ENCODE measurements at regions not wholly inside any gene's neighbourhood (a gene's known extent, or its start where the extent isn't known, plus 50 kb on each side); places are given as distances from the start of the nearest gene placed in this dataset.
"Not testable (repeated sequence)": the region's sequence is repeated elsewhere in the genome, so short reads cannot be mapped to it uniquely, and the experiment has no call there.

- DNase-seq: not testable (repeated sequence)
Observed at GRCh38 chr2:194021130-194021529, 1635.9 kb upstream of the SLC39A10 start.

- no peak for DNase-seq
Observed at GRCh38 chr2:194020155-194020554, 1636.9 kb upstream of the SLC39A10 start.

DNA sequence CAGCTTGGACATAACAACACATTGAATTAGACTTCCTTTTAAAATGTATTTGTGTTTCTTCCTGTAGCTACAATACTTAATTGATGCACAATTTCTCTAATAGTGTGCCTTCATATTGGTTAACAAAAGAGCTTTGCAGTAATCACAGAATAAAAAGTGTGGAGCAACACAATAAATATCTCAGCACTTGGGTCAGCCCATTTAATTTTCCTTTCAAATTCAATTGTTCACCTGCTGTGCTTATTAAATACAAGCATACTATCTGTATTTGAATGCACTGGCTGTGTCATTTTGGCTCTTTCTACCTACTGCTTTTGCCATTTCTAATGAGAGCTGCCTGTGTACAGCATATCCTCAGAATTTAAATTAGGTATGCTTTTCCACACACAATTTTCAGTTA is 1641.3 kb upstream of the SLC39A10 start:
- DNase-seq: no peak

GRCh38 chr2:194014639-194015038 is 1642.4 kb upstream of the SLC39A10 start:
- DNase-seq: no peak

DNA sequence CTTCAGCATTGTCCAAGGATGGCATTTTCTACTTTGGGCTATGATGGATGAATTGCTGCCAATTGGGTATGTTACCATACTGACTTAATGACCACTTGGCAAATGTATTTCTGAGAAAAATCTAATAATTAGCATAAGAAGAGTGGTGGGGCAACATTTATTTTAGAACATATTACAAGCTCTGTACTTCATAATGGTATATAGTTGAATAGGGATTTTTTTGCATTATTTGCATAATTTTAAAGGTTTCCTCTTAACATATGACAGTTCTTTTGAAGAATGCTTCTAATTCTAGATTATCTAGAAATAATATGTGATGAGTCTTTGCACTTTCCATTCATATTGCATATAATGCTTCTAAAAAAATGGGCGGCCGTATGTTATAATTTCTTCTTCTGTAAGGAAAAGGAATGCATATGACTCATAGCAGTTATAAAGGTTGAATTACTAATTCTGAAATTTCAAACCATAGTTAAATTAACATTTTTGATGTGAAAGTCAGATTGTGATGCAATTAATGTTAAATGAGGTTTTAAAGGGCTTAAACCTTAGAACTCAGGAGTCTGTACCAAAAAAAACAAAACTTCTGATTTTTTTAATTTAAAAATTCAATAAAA is 1652.3 kb upstream of the SLC39A10 start:
- DNase-seq: peak; percentile 64

DNA sequence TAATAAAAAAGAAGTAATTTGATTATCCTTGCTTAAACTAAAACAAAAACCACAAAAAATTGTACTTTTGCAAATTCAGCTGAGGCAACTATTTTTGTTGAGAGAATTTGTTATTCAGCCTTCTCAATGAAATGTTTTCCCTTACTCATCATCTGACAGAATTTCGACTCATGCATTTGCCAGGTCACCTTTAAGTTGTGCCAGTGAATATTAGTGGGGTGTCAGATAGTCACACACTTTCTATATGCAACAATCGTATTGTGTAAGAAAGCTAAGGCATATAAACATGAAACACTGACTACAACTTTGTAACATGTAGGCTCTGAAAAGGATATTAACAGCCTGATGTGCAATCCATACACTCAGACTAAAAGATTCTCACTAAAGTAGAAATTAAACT is 1653.1 kb upstream of the SLC39A10 start:
- DNase-seq: peak; percentile 41

- DNase-seq: no peak
Observed at GRCh38 chr2:194002699-194003368, 1654.2 kb upstream of the SLC39A10 start.

DNA sequence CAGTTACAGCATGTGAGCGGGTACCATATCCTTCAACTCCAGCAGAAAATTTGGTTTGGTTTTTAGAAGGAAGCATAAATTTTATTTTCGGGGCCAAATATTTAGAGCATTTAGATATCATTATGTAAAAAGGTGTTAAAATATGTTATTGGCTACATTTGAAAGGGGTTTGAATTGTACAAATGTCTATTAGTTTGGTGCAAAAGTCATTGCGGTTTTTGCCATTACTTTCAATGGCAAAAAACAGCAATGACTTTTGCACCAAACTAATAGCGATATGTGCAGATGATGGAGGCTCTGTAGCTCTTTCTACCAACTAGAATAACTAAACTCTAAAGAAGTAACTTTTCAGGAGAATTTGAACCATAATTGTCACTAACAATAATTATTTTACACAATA is 1666.2 kb upstream of the SLC39A10 start:
- DNase-seq: no peak

- no peak for DNase-seq
Observed at GRCh38 chr2:193989645-193990044, 1667.4 kb upstream of the SLC39A10 start.

GRCh38 chr2:193988784-193989183 is 1668.2 kb upstream of the SLC39A10 start:
- DNase-seq: no peak

DNA sequence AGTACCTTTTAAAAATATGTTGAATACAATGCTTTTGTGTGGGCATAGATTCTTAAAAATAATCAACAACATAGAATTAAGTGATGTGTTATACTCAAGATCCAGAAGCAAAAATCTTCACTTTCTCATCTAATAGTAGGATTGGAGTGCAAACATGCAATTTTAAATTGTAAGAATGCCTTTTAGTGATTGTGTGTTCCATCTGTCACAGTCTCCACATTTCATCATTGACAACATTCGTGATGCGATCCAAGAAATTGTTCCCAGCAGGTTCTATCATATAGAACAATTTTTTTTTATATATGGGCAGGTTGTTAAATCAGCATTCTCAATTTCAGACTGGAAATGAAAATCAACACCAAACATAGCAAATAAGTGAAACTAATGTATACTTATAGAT is 1671.8 kb upstream of the SLC39A10 start:
- no peak for DNase-seq

DNA sequence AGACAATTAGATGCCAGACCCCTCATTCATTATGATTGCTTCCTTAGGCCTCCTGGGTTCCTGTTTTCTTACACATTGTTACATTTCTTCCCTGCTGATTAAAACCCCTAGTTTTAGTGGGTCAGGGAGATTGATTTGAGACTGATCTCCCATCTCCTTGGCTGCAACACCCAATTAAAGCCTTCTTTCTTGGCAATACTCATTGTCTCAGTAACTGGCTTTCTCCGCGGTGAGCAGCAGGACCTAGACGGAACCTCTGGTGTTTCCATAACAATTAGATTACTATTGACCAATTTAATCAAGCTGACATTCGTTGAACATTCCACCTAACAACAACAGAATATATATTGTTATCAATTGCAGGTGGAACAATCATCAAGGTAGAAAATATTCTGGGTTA is 1676.4 kb upstream of the SLC39A10 start:
- DNase-seq: no peak

- no peak for DNase-seq
Observed at GRCh38 chr2:193973781-193974180, 1683.2 kb upstream of the SLC39A10 start.

DNA sequence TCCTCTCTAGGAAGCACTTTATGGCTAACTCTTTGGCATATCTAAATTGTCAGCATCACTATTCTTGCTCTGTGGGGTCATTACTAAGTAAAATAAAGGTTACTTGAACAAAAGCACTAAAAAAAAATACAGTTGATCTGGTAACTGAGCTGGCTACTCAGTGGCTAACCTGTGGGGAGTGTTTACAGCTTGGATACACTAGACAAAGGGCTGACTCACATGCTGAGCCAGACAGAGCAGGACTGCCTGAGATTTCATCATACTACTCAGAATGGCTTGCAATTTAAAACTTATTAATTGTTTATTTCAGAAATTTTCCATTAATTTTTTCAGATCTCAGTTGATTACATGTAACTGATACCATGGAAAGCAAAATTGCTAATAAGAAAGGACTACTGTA is 1690.4 kb upstream of the SLC39A10 start:
- DNase-seq: peak; percentile 85

GRCh38 chr2:193965263-193965662 is 1691.8 kb upstream of the SLC39A10 start:
- DNase-seq: no peak

DNA sequence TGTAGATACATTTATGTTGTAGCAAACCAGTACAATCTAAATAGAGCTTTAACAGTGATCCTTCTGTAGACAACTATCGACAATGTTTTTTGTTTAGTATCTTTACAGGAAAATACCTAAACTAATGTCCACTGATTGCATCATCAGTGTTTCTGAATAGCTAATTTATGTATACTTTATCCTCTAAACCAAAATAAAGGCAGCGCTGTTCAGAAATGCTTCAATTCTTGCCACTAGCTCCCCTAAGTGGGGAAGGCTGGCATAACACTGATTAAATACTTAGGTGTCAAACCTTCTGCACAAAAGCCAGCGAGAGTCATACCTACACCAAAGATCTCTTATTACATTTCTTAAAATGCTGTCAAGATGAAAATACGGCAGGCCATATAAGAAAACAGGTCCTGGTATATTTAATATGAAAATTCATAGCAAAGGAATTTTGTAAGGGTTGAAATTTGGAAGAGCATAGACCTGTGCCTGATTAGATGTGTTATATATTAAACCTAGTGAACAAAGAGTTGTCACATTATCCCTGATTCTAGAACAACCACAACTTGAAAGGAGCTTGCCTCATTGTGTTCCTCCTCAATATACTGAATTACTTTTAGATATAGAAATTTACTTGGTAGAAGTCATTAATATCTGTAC is 1693.4 kb upstream of the SLC39A10 start:
- peak; percentile 46 for DNase-seq

DNA sequence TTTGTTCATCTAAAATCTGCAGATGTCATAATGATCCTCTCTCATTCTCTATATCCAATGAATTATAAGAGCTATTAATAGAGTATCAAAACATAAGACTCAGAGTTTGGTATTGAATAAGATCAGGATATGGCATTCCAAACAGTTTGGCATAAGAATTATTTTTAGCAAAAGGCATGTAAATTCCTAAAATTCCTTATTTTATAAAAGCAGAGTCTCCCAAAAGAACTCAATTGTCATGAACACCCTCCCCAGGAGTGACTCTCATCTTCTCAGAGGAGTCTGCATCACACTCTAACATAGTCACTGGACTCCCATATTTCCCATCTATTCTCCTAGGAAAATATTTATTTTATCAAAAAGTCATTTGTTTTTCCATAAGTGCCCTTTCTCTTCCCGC is 1710.2 kb upstream of the SLC39A10 start:
- DNase-seq: peak; percentile 24

DNA sequence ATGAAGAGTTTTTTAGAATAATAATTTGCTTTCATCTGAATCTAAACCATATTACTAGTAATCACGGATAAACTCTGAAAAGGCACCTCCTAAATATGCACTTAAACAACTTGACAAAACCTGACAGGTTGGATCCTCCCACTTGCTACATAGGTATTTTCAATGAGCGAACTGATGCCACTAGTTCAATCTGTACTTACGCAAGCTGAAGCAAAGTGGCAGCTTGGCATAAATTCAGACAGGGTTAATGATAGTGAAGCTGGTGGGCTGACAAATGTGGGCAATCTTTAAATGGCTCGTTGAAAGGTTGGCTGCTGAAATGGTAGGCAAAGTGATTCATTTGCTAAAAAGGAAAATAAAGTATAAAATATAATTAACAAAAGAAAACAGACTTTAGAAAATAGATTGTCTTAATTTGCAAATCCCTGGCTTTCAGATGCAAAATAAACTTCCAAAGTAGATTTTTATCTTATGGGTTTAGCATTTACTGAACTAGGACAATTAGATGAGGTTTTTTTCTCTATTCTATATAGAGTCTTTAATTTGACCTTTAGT is 1713.5 kb upstream of the SLC39A10 start:
- no peak for DNase-seq

DNA sequence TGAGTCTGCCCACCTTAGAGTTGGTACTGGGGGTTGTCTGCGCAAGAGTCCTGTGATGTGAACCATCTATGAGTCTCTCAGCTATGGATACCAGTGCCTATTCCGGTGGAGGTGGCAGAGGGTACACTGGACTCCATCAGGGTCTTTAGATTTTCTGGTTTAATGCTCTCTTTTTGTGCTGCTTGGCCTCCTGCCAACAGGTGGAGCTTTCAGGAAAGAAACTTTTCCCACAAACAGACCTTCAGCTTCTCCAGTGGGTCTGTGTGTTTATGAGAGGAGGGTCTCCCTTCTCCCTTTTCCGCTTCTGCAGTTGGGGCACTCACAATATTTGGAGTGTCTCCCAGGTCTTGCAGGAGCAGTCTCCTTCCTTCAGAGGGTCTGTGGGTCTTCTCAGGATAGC is 1721.9 kb upstream of the SLC39A10 start:
- DNase-seq: no peak

- DNase-seq: no peak
Observed at GRCh38 chr2:193929131-193929530, 1727.9 kb upstream of the SLC39A10 start.

DNA sequence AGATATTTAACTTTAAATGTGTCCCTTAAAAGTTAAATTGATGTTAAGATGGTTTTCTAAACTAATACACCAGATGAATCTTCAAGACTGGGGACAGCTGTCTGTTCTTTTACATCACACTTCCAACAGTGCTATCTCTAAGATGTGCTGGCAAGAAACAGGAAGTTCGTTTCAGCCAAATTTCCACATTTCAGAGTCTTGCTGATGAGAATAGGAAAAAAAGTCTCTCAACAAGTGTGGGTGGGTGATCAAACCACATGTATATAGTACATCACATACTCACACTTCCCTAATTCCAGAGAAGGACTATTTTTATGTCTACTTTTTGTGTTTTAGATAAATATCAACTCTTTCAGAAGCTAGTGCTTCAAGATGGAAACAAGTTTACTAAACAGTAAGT is 1712.8 kb upstream of the TMEFF2 start:
- DNase-seq: no peak

- no peak for DNase-seq
Observed at GRCh38 chr2:193900292-193900691, 1705.6 kb upstream of the TMEFF2 start.

DNA sequence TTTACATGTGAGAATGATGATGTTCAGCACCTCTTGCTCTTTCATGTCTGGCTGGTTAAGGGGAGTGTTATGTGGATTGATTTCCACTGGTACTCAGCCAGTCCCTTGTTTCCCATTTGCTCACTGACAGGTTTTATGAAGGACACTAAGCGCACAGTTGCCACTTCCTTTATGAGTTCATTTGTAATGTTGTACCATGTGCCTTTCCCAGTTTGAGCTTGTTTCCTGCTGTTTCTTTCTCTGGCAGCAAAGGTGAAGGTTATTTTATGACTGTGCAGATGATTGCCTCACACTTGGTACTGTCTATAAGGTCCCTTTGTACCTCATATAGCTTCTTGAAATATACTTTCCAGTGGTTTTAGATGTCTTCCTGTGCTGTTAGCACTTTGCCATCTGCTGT is 1700.5 kb upstream of the TMEFF2 start:
- DNase-seq: no peak

DNA sequence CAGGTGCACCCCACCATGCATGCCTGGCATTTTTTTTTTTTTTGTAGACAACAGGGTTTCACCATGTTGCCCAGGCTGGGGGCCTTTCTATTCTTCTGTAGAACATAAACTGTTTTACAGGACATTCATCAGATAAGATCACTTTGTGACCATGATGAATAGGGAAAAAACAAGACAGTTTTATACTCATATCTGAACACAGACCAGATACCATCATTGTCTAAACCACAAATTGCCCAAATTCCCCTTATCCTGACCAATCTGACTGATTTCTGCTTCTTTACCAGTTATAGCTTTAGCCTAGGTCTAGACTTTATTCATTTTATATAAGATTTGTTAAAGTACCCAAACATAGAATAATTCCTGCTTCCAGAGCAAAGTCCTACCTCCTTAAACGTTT is 1699.3 kb upstream of the TMEFF2 start:
- no peak for DNase-seq
